ENCODE measurements at regions not wholly inside any gene's neighbourhood (a gene's known extent, or its start where the extent isn't known, plus 50 kb on each side); places are given as distances from the start of the nearest gene placed in this dataset.

GRCh38 chr5:104444656-104445055 lies 882.1 kb upstream of the NUDT12 start:
- DNase-seq (ENCODE audit: low spot score), result no peak
- BruUV-seq (replicated peaks), result no TSS peak

DNA sequence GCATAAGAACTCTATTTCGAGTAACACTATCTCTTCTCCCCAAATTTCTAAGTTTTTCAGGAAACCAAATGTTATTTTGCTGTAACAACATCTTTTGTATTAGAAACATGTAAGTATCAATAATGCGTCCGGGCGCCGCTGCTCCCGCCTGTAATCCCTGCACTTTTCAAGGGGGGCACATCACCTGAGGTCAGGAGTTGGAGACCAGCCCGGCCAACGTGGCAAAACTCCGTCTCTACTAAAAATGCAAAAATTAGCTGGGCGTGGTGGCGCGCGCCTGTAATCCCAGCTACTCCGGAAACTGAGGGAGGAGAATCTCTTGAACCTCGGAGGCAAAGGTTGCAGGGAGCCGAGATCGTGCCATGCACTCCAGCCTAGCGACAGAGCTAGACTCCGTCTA lies 881.1 kb upstream of the NUDT12 start:
- TF ChIP-seq CTCF (conservative IDR thresholded peaks at IDR 0.05; ENCODE audit: low read length), result no peak
- no peak for TF ChIP-seq EZH2phosphoT487 (IDR thresholded peaks at IDR 0.05; ENCODE audit: borderline replicate concordance, low read depth, low read length)
- Histone ChIP-seq H3K9me3 (ENCODE audit: low read length) (no peaks in the 10 kb centered on the region), H3K4me1 (ENCODE audit: insufficient read depth, low read length, poor library complexity, severe bottlenecking) (no peaks in the 10 kb centered on the region), H3K27ac (ENCODE audit: low read depth, low read length, poor library complexity, severe bottlenecking) (no peak overlapping the region), H4K20me1 (ENCODE audit: insufficient read depth, low read length) (no peaks in the 10 kb centered on the region), H3K79me2 (ENCODE audit: insufficient read depth, low read depth, low read length) (no peaks in the 10 kb centered on the region), H3K9me2 (ENCODE audit: insufficient read depth, low read length) (no peaks in the 10 kb centered on the region), H3K4me3 (ENCODE audit: low read depth, low read length, poor library complexity, severe bottlenecking) (no peak overlapping the region), H3K36me3 (ENCODE audit: insufficient read depth, low read length) (no peaks in the 10 kb centered on the region), H3K4me2 (ENCODE audit: low read length) (no peak overlapping the region), H2AFZ (ENCODE audit: low read length) (no peak overlapping the region)
- intact Hi-C loops (cut with micrococcal nuclease; ENCODE audit: unreplicated experiment), result no loop called here
- BruUV-seq (replicated peaks), result no TSS peak
- CTCF ChIA-PET (ENCODE audit: unreplicated experiment), result no interaction called here
- no peak for DNase-seq (ENCODE audit: low spot score)
- POLR2A ChIA-PET, result no interaction called here

More at GRCh38 chr5:104444656-104445055, 882.1 kb upstream of the NUDT12 start:
- Histone ChIP-seq H3K79me2 (ENCODE audit: insufficient read depth, low read depth, low read length) (no peaks in the 10 kb centered on the region), H4K20me1 (ENCODE audit: insufficient read depth, low read length) (no peaks in the 10 kb centered on the region), H3K9me2 (ENCODE audit: insufficient read depth, low read length) (no peaks in the 10 kb centered on the region), H3K4me1 (ENCODE audit: insufficient read depth, low read length, poor library complexity, severe bottlenecking) (no peaks in the 10 kb centered on the region), H3K27ac (ENCODE audit: low read depth, low read length, poor library complexity, severe bottlenecking) (no peak overlapping the region), H3K4me2 (ENCODE audit: low read length) (no peak overlapping the region), H2AFZ (ENCODE audit: low read length) (no peak overlapping the region), H3K4me3 (ENCODE audit: low read depth, low read length, poor library complexity, severe bottlenecking) (no peak overlapping the region), H3K9me3 (ENCODE audit: low read length) (no peaks in the 10 kb centered on the region), H3K36me3 (ENCODE audit: insufficient read depth, low read length) (no peaks in the 10 kb centered on the region)
- ChIA-PET POLR2A (no interaction called here), CTCF (ENCODE audit: unreplicated experiment) (no interaction called here)
- intact Hi-C loops (cut with micrococcal nuclease; ENCODE audit: unreplicated experiment), result no loop called here
- TF ChIP-seq CTCF (conservative IDR thresholded peaks at IDR 0.05; ENCODE audit: low read length), result no peak
- no peak for TF ChIP-seq EZH2phosphoT487 (IDR thresholded peaks at IDR 0.05; ENCODE audit: borderline replicate concordance, low read depth, low read length)

- CTCF ChIA-PET (ENCODE audit: unreplicated experiment), result no interaction called here
- POLR2A ChIA-PET, result interaction anchor here (0.6 to 0.7 kb wide), 2 partner anchors 14 to 195 kb away, joined by 3 read pairs; no protein-coding TSS in a partner anchor
- Histone ChIP-seq H3K27ac (ENCODE audit: low read depth, low read length, poor library complexity, severe bottlenecking) (no peak overlapping the region), H2AFZ (ENCODE audit: low read length) (no peak overlapping the region), H3K4me1 (ENCODE audit: insufficient read depth, low read length, poor library complexity, severe bottlenecking) (no peaks in the 10 kb centered on the region), H3K36me3 (ENCODE audit: insufficient read depth, low read length) (no peaks in the 10 kb centered on the region), H4K20me1 (ENCODE audit: insufficient read depth, low read length) (no peaks in the 10 kb centered on the region), H3K79me2 (ENCODE audit: insufficient read depth, low read depth, low read length) (no peaks in the 10 kb centered on the region), H3K9me3 (ENCODE audit: low read length) (no peaks in the 10 kb centered on the region), H3K9me2 (ENCODE audit: insufficient read depth, low read length) (no peaks in the 10 kb centered on the region), H3K4me2 (ENCODE audit: low read length) (no peak overlapping the region), H3K4me3 (ENCODE audit: low read depth, low read length, poor library complexity, severe bottlenecking) (no peak overlapping the region)
- BruUV-seq (replicated peaks), result no TSS peak
- DNase-seq (ENCODE audit: low spot score), result no peak
- intact Hi-C loops (cut with micrococcal nuclease; ENCODE audit: unreplicated experiment), result no loop called here
- TF ChIP-seq CTCF (conservative IDR thresholded peaks at IDR 0.05; ENCODE audit: low read length) (no peak), EZH2phosphoT487 (IDR thresholded peaks at IDR 0.05; ENCODE audit: borderline replicate concordance, low read depth, low read length) (no peak)
Measured at GRCh38 chr5:104431981-104432380, 869.4 kb upstream of the NUDT12 start.
